GM21619 (cell line): ENCODE measurements at regions not wholly inside any gene's neighbourhood (a gene's known extent, or its start where the extent isn't known, plus 50 kb on each side); places are given as distances from the start of the nearest gene placed in this dataset.

ENCODE experiments used
- ATAC-seq: cut with Tn5 transposase; IDR thresholded peaks from one replicate; pipeline ENCODE4 v1.9.1; 2021; ENCODE audit not compliant: unreplicated experiment

GRCh38 chr15:47945872-47946650, 174.7 kb upstream of the SLC24A5 start:
- ATAC-seq: no peak

GRCh38 chr15:47949815-47950214, 171.0 kb upstream of the SLC24A5 start:
- ATAC-seq: no peak

DNA sequence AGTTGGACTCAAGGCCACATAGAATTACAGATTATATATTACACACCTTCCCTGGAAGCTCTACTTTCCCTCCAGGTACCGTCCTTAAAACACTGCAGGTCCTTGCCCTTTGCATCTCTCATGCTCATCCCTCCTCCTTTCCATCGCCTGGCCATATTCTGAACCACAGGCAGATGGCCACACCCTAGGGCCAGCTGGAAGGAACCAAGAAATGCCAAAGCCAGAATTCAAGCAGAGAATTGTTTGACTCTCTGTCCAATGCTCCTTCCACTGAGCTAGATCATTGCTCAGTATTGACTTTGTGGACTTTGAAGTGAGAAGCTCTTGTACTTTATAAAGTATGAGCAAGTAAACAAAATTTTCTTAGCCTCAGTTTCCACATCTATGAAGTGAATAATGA, 170.3 kb upstream of the SLC24A5 start:
- ATAC-seq: no peak

GRCh38 chr15:47951781-47952180, 169.0 kb upstream of the SLC24A5 start:
- no peak for ATAC-seq

GRCh38 chr15:47954196-47954595, 166.6 kb upstream of the SLC24A5 start:
- ATAC-seq: no peak

- ATAC-seq: no peak
Measured at GRCh38 chr15:47955021-47955420, 165.8 kb upstream of the SLC24A5 start.

- ATAC-seq: no peak
Measured at GRCh38 chr15:47959617-47960413, 161.0 kb upstream of the SLC24A5 start.

GRCh38 chr15:47961401-47962090, 159.2 kb upstream of the SLC24A5 start:
- peak; percentile 83 for ATAC-seq

GRCh38 chr15:47963265-47963664, 157.5 kb upstream of the SLC24A5 start:
- no peak for ATAC-seq

- no peak for ATAC-seq
Measured at GRCh38 chr15:47964229-47964628, 156.6 kb upstream of the SLC24A5 start.

- ATAC-seq: no peak
Measured at GRCh38 chr15:47965297-47965696, 155.5 kb upstream of the SLC24A5 start.

- ATAC-seq: no peak
Measured at GRCh38 chr15:47968593-47968992, 152.2 kb upstream of the SLC24A5 start.

DNA sequence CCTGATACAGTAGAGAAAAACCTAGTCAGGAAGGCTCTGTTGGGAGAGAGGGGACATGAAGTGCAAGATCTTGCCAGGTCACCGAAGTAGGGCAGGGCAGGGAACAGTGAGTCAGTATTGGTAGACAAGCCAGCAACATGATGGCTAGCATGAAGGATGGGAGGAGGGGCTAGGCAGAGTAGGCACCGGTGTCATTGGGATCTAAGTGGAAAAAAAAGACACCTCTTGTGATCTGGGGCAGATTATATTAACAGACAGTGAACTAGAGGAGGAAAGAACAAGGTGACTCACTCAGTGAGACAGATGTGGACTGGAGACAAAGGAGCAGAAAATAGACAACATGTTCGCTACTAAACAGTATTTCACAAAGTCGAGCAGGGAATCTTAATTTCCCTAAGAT, 149.2 kb upstream of the SLC24A5 start:
- ATAC-seq: no peak

GRCh38 chr15:47972738-47973137, 148.1 kb upstream of the SLC24A5 start:
- ATAC-seq: no peak

GRCh38 chr15:47974724-47975123, 146.1 kb upstream of the SLC24A5 start:
- no peak for ATAC-seq

GRCh38 chr15:47975427-47975826, 145.4 kb upstream of the SLC24A5 start:
- no peak for ATAC-seq

DNA sequence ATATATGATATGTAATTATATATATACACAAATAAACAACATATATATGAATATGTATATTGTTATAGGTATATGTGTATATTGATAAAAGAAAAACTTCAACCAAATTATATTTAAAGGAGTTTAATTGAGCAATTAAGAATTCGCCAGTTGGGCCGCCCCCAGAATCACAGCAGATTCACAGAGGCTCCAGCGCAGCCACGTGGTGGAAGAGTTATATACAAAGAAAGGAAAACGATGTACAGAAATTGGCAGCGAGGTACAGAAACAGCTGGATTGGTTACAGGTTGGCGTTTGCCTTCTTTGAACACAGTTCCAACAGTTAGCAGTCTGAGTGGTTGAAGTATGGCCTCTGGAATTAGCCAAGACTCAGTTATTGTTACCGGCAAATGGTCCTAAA, 137.3 kb upstream of the SLC24A5 start:
- ATAC-seq: no peak

DNA sequence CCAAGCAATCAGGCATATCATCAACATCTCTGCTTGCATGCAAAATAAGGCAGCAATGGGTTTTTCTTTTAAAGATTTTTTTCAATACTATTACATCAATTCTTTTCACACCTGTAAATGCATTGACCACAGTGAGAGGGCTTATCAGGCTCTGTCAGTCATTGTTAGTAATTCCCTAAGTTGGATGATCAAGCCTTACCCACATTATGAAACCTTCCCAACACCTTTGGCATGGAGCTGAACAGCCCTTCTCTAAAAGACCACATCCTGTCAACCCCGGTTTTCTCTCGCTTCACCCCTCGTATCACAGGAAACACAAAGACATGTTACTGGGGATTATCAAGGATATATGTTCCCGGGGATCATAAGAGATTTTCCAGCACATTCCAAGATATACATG, 135.2 kb upstream of the SLC24A5 start:
- no peak for ATAC-seq

DNA sequence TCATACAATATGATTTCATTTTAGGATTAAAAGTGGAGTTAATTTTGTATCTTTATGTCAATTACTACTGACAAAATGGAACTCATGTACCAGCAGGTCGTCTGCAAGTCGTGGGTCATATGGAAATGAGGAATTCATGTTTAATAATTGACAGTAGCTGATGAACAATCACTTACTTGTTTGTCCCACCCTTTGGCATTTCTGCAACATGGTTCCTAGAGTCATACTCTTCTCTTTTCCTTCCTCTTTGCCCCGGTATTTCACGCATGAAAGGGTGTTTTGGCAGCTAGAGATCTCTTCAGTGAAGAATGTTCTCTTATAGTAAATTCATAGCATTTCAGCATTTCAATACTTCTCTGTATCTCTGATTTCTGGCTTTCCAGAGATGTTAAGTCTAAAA, 133.3 kb upstream of the SLC24A5 start:
- ATAC-seq: no peak

- peak; percentile 92 for ATAC-seq
Measured at GRCh38 chr15:47987908-47988532, 132.8 kb upstream of the SLC24A5 start.

- ATAC-seq: no peak
Measured at GRCh38 chr15:47988564-47988963, 132.2 kb upstream of the SLC24A5 start.
